HG03442 (cell line): ENCODE measurements at regions not wholly inside any gene's neighbourhood (a gene's known extent, or its start where the extent isn't known, plus 50 kb on each side); places are given as distances from the start of the nearest gene placed in this dataset.

Experiments
- ATAC-seq: cut with Tn5 transposase; IDR thresholded peaks from one replicate; pipeline ENCODE4 v1.9.1; 2021; ENCODE audit warnings: mild to moderate bottlenecking, moderate library complexity; ENCODE audit not compliant: unreplicated experiment

GRCh38 chr16:50960517-50961202 lies 190.4 kb downstream of the SALL1 start:
- no peak for ATAC-seq

GRCh38 chr16:50957056-50957455 lies 194.0 kb downstream of the SALL1 start:
- ATAC-seq: no peak

- ATAC-seq: no peak
Observed at GRCh38 chr16:50956637-50957036, 194.4 kb downstream of the SALL1 start.

GRCh38 chr16:50955311-50955710 lies 195.8 kb downstream of the SALL1 start:
- ATAC-seq: no peak

DNA sequence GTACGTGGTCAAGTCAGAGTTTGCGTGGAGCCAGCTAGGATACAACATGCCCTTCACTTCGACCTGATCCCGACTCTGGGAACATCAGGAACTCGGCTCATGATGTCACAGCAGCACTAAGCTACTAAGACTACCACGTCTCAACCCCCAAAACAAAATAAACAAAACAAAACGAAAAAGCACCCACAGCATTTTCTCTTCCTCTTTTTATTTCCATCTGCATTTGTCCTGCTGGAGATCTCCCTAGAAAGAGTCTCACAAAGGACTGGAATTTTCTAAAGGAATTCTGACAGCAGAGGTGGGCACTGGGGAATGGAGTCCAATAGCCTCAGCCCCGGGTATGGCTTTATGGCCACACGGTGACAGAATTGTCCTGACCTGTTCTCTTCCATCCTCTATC lies 196.6 kb downstream of the SALL1 start:
- no peak for ATAC-seq

DNA sequence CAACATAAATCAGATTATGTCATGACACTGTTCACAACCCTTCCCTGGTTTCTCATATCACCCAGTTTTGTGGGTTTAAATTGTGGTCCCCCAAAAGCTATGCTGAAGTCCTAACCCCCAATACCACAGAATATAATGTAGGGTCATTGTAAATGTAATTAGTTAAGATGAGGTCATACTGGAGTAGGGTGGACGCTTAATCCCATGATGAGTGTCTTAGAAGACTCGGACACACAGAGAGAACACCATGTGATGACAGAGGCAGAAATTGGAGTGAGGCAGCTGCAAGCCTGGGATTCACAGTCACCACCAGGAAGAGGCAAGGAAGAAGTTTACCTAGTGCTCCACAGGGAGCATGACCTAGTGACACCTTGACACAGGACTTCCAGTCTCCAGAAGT lies 197.8 kb downstream of the SALL1 start:
- no peak for ATAC-seq

DNA sequence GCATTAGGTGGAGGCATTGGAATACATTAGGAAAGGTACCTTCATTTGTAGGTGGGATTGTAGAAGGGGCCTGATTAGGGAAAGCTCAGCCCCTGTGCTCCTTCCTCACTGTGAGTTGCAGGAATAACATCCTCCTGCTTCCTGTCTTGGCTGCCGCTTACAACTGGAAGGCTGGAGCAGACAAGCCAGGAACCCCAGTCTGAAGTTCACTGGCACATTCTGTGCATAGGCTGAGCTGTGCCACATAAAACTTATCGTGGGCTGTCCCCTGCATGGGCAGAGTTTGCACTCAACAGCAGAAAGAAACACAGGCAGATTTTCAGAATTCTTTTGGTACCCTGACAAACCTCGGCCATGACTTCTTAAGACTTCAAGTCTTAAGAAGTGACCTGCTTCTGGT lies 200.1 kb downstream of the SALL1 start:
- ATAC-seq: no peak

GRCh38 chr16:50948268-50948930 lies 202.7 kb downstream of the SALL1 start:
- ATAC-seq: no peak

DNA sequence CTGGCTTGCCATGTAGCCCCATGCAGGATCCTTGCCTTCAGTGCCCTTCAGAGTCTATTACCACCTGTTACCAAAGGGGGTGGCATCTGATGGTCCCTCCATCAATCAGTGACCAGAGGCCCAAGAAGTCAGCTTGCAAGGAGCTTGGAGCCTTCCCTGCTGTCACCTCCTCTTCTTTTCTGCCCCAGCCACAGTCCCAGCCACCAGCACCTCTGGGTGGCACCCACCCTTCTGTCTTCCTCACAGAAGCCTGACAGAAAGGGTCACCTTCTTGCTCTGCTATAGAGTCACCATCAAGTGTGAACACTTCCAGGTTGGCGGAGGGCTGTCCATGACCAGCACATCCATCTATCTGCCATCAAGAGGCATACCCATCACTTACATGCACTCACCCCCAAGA lies 203.2 kb downstream of the SALL1 start:
- no peak for ATAC-seq

DNA sequence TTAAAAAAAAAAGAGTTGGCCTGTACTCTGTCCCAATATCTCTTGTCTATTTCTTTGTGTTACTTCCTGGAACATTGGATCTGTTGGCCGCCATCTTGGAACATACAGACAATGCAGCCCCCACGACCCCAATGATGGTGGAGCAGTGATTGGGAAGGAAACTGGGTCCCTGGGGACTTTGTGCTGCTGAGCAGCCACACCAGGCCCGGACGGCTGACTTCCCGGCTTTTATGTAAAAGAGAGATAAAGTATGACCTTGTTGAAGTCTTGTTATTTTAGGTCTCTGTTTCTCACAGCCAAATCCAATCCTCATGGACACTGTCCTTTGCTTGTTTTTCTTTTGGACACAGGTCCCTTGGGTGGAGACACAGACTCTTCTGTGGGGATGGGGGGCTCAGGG lies 204.5 kb downstream of the SALL1 start:
- ATAC-seq: no peak

- no peak for ATAC-seq
Observed at GRCh38 chr16:50946098-50946497, 204.2 kb downstream of the CYLD start.

DNA sequence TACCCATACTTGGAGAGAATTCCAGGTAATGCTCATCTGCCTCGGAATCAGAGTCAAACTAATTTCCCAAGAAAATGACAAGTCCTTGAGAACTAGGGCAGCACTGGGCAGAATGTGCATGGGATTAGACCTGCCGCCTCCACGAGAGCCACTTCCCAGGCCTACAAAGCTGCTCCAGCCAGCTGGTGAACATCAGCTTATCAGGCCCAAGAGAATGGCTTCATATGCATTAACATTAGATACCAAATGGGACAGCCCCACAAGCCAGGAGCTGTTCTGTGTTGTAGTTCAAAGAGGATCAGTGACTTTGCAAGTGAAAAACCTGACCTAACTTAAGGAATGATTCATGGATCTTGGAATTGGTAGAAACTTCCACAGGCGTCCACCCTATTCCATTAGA lies 203.3 kb downstream of the CYLD start:
- no peak for ATAC-seq

- ATAC-seq: no peak
Observed at GRCh38 chr16:50944436-50944835, 202.6 kb downstream of the CYLD start.

- no peak for ATAC-seq
Observed at GRCh38 chr16:50944033-50944432, 202.1 kb downstream of the CYLD start.

DNA sequence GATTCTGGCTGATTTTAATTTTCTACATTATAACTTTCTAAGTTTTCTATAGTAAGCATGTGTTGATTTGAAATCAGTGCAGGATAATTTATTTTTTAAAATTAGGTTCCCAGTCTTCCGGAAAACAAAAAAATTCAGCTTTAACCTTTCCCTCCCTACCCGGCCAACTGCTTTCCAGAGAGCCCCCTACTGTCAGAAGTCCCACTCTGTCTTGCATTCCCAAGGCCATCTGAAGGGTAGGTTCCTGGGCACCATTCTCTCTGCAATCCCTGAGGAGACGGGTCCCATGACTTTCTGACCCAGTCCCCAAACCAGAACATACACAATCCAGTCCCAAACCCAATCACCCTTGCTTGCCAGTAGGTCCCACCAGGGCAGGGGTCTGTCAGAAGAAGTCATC lies 200.3 kb downstream of the CYLD start:
- no peak for ATAC-seq

GRCh38 chr16:50941681-50942080 lies 199.8 kb downstream of the CYLD start:
- ATAC-seq: no peak

DNA sequence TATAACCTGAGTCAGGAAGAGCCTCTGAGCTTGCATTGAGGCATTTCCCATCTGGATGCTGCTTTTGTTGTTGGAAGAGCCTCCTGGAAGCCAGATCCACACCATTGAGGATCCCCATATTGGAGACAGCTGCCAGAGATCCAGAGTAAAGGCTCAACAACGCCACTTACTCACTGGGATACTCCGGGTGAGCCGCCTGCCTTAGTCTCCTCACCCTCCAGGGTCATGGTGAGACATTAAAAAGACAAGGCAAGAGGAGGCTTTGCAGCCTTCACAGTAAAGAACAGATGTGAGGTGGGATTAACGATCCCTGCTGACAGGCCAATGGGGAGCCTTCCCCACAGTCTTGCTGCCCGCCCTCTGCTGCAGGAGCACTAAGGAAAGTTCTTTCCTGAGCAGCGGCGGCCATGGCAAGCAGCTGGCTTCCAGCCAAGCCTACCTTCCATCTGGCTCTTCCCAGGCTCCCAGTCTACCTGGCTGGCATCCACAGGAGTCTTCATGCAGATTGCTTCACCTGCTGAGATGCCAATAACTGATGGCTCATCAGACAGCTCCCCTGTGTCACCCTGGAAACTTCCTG lies 198.5 kb downstream of the CYLD start:
- ATAC-seq: no peak

GRCh38 chr16:50939356-50939755 lies 197.5 kb downstream of the CYLD start:
- no peak for ATAC-seq

DNA sequence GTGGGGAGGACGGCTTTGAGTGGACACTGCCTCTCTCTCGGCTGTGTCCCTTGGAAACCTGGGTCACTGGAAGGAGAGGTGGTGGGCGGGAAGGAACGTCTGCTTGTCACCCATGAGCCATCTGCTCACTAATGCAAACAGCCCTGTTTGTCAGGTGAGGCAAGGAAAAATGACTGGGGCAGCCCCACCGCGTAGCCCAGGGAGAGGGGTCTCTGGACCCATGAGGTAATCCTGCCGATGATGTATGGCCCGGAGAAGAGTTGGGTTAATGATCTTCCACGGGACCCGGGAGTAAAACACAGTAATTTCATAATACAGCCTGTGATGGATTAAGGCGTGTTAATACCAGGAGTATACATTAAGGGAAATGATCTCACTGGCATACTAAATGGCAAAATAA lies 197.0 kb downstream of the CYLD start:
- ATAC-seq: no peak

DNA sequence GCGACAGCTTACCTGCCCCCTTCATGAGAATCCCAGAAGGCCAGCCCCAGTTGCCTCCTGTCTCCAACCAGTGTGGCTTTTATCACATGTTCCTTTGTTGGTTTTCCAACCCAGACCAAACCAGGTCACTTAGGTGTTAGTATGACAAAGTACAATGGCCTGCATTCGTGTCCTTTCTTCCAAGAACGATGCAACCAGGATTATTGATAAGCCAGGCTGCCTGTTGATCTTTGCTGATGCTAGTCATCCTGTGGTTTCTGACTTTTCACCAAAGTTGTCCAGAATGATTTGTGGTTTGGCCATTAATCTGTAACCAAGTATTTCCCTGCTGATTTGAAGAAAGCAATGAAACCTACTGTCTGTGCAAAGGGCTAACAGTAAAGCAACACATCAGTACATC lies 191.4 kb downstream of the CYLD start:
- no peak for ATAC-seq

DNA sequence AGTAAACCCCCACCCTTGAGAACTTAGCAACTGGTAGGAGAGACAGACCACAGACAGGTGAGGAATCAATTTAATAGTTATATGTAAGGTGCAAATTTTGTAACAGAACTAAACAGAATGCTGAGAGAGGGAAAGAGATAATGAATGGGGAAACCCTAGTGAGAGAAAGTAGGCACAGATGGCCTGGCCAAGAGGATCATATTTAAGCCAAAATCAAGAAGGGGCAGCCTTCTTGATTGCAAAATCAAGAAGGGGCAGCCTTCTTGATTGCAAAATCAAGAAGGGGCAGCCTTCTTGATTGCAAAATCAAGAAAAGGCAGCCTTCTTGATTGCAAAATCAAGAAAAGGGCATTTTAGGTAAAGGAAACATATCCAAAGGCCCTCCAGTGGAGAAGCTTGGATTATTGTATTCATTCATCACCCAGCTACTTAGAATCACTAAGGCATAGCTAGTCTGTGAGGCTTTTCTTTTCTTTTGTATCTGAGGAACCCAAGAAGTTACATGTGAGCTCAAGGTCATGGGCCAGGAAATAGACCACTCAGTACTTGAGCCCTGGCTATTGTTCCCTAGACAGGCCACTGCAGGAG lies 190.6 kb downstream of the CYLD start:
- no peak for ATAC-seq

DNA sequence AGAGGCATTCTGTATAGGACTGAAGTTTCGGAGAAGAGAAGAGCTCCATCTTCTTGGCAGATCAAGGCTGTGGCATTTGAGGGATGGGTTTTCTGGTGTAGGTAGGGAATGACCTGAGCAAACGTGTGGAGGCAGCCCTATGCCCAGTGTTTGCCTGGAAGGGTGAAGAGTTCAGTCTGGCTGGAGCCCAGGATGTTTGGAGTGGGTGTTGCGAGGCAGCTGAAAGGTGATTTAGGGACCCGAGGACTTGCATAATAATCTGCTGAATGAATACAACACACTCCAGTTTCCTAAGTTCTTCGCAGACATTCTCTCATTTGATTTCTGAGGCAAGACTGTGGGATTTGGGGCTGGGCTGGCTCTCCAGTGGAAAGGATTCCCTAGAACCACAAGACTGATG lies 186.2 kb downstream of the CYLD start:
- ATAC-seq: no peak
